CD4-positive, alpha-beta T cell treated with Interferon gamma for 1 hour (primary cell): ENCODE measurements at regions not wholly inside any gene's neighbourhood (a gene's known extent, or its start where the extent isn't known, plus 50 kb on each side); places are given as distances from the start of the nearest gene placed in this dataset.

Experiments
- DNase-seq: peaks from one replicate; pipeline ENCODE4 v3.0.0-alpha.2; 2020

DNA sequence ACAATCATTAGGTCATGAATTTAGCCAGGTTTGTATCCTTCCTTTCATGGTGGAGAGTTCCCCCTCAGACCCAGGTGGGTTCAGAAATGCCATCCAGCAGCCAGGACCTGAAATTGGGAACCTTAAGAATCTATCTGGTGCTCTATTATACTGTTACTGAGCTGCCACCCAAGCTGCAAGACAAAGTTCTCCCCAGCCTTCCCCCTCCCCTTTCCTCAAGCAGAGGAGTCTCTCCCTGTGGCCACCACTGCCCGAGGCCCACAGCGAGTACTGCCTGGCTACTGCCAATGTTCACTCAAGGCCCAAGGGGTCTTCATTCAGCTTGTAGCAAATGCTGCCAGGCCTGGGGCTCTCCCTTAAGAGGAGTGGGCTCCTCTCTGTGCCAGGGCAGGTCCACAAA, 133.8 kb downstream of the TMEM38B start:
- no peak for DNase-seq

DNA sequence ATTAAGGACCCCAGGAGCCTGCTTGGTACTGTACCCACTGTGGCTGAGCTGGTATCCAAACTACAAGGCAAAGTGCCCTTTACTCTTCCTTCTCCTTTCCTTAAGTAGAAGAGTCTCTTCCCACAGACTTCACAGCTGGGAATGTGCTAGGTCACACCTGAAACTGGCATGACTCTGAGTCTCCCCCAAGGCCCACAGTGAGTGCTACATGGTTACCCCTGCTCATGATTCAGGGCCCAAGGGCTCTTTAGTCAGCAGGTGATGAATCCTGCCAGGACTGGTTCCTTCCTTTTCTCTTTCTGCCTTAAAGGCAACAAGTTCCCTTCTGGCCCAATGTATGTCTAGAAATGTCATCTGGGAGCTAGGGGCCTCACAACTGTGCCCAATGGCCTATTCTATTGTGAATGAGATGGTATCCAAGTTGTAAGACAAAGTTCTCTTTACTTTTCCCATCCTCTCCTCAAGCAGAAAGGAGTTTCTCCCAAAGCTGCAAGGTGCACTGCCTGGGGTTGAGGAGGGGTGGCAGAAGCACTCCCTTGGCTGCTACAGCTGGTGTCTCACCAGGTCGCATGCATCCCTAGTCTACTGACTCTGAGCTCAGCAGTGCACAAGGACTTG, 134.4 kb downstream of the TMEM38B start:
- DNase-seq: no peak

DNA sequence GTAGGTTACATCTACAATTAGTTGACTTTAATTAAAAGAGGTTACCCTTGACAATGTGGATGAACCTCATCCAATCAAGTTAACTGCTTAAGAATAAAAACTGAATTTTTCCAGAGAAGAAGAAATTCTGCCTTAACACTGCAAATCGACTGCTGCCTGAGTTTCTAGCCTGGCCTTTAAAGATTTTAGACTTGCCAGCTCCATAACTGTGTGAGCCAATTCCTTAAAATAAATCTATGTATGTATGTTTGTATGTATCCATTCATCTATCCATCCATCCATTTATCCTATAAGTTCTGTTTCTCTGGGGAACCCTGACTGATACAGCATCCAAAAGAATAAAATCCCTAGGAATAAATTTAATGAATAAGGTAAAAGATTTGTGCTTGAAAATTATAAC, 136.1 kb downstream of the TMEM38B start:
- DNase-seq: no peak

DNA sequence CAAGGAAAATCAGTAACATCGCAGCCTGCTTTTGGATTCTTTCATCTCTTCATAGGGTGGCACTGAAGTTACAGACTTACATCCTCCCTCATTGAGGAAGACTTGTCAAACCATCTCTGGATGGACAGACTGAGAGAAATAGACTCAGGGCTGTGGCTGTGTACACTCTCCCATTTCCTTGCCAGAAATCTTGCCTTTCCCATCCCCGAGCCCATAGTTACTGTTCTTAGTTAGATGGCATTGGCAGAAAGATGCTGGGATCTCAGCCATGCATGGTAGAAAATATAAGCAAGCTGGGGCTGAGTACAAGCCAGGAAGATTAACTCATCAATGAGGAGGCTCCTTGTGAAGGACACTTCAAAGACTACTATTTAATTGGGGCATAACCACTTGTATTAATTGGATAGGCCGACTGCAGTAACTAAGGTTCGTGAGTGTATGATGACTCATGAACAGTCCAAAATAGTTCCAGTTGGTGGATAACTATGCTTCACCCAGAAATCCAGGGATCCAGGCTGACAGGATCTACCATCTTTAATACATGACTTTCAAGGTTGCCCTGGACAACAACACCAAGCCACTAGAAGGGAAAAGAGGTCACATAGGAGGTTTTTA, 137.9 kb downstream of the TMEM38B start:
- DNase-seq: no peak

DNA sequence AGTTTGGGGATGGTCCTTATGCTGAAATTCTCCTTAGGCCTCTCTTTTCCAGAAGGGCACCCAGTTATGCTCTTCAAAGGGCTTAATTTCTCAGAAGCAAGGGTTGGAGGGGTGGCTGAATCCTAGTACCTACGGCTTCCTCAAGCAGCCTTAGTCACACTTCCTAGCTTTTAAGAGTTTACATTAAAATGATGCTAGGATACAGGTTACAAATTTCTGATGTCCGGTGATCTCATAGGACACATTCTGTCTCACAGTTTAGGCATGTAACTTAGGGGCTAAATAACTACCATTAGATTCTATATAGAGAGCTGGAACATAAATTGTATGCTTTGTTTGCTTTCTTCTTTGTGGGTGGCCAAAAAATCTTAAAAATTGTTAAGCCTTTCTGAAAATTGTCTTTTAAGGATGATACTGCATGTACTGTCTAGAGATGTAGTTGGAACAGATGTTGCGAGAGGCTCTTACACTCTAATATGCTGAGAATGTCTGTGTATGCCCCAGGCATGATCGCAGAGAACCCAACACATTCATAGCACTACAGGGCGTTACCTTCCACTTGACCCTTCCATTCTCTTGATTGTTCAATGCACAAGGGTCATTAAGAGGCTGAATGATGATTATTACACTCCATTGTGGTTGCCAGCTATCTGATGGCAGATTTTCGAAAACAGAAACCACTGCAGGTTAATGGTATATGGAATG, 139.1 kb downstream of the TMEM38B start:
- DNase-seq: no peak

DNA sequence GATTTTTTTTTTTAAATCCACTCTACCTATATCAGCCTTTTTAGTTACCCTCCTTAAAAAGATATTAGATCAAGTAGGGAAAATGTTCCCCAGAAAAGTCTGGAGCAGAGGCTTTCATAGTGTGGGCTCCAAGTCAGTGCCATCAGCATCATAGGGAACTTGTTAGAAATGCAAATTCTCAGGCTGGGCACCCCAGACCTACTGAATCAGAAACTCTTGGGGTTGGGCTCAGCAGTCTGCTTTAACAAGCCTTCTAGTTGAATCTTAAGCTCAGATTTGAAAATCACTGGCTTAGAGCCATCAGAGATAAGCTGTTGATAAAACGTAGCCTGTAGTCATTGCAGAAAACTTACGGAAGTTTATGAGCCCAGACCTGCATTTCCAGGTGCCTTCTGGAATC, 140.1 kb downstream of the TMEM38B start:
- DNase-seq: no peak

DNA sequence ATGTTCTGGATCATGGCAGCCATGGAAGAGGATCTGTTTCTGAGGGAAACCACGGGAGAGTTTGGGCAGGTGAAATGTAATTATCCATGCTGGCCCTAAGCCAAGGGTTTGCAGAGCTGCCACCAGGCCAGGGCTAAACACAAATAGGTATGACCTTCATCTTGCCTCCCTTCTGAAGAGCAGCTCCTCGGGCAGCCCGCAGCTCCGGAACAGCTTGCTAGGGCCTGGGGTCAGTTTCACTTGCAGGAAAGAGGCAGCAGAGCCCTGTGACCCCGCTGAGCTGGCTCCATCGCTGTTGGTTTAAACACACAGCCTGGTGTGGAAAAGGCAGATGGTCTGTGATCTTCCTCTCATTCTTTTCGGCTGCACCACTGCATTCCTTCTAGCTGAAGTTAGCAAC, 141.4 kb downstream of the TMEM38B start:
- DNase-seq: no peak

DNA sequence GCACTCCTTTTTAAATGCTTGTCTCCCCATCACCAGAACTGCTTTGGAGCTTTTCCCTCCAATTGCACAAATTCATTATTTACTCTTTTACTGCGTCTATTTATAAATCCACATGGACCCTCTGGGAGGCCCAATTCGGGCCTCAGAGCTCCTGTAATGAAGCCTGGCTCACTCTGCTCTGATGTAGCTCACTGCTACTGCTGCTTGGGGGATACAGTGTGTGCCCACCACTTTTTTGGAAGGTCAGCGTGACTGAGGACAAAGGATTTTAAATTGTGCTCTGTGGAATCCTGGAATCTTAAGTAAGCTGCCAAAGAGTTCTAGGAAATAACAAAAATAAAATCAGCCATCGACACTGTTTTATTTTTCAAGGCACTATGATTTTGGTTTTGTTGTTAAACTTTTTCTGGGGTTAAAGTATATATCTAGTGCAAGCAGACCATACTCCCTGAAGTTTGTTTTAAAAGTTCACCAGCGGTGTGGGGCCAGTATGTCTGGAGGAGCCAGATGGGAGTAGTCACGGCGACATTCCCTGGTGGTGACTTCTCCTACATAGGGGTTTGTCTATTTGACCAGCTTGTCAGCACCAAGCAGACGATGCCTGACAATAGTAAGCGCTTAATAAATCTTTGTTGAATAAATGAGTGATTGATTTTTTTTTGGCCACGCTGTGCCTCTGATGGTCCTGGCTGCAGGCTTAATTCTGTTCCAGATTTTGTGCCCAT, 142.8 kb downstream of the TMEM38B start:
- no peak for DNase-seq

DNA sequence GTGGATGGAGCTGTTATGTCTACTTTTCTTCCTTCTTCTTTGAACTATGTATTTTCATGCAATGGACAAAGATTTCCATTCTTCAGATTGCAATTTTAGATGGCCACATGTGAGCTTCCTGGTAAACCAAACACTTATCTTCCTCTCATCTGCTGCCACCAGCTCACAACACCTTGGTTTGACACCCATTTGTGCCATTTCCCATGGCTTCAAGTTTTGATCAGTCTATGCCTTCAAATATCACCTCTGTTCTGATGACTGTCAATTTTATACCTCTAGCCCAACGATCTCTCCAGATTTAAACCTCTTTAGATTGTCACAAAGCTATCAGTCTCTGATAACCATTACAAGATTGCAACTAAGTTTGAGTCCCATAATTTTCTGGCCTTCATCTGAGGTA, 147.2 kb downstream of the TMEM38B start:
- DNase-seq: no peak

DNA sequence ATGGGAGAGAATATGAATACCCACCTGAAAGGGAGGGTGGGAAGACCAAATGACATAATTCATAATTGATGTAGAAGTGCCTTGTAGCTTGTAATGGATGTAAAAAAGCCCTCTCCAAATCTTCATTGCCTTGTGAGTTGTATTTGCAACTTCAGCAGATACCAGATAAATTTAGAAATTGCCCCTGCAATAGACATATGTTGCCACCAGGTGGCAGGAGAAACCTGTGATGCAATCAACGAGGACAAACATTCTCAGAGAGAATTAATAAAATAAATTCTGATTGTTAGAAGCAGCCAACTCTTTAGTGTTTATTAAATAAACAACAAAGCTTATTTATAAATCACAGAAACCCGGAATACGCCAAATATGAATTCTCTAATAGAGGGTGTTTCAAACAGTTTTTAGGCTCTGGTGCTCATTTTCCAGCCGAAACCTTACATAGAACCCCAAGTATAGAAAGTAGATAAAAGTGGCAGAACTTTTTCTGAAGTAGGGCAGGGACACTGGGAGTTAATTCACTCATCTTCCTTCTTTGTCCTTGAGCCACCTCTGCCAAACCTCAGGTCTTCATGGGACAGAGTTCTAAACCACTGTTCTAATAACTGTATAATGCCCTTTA, 147.8 kb downstream of the TMEM38B start:
- no peak for DNase-seq

DNA sequence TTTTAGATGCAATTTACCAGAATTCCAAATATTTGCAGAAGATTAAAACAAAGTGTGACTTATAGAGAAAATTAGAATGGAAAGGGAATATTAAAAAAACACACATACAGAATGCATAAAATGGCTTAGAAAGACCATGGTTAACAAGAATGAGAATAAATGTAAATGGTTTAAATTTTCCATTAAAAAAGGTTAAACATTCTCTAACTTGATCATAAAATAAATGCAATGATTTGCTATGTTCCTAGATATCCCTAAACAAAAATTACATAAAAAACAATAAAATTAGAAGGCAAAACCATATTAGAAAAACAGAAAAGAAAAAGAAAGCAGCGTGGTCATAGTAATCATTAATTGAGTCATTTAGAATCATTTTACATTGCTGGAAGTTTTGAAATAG, 152.5 kb downstream of the TMEM38B start:
- DNase-seq: no peak

DNA sequence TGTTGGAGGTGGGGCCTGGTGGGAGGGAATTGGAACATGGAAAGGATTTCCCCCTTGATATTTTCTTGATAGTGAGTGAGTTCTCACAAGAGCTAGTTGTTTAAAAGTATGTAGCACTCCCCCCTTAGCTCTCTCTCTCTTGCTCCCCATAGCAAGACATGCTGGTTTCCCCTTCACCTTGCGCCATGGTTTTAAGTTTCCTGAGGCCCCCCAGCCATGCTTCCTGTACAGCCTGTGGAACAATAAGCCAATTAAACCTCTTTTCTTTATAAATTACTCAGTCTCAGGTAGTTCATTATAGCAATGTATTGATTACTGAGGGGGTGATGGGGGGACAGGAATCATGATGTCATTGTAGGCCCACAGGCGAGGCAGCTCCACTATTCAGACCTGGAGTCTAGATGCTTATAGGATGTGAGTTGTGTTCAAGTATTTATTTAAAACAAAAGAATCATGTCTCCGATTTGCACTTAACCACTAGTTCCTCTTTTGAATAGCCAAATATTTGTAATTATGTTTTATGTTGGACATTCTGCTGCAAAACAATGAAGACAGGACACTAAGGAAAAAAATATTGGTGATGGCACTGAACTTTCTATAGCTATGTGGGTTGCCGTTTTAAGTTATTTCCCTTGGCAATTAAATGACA, 156.6 kb downstream of the TMEM38B start:
- no peak for DNase-seq

DNA sequence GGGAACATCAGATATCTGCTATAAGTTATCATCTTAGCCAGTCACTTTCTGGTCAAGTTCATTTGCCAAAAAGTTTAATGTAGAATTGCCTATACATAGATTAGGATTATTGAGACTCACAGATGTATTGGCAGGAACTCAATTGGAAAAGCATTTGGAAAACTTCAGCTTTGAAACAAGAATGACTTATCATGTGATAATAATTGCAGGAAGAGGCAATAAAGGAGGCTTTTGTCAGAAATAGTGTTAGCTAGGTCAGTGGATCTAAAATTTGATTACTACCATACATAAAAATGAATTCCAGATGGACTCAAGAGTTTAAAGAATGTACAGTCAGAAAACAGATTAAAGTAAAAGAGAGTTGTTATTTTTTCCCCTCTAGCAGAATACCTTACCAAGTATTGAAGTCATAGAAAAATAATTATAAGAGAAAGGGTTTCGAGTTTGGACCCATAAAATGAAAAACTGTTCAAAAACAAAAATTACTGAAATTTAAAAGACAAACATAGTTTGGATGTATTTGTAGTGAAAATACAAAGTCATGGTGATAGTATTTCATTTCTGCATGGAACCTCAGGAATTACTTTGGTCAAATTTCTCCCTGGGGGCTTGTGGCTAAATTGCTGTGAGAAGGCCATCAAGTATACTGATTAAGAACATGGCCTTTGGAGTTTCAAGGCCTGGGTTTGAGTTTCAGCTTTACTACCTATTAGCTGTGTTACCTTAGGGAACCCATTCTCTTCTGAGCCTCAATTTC, 159.9 kb downstream of the TMEM38B start:
- DNase-seq: no peak

DNA sequence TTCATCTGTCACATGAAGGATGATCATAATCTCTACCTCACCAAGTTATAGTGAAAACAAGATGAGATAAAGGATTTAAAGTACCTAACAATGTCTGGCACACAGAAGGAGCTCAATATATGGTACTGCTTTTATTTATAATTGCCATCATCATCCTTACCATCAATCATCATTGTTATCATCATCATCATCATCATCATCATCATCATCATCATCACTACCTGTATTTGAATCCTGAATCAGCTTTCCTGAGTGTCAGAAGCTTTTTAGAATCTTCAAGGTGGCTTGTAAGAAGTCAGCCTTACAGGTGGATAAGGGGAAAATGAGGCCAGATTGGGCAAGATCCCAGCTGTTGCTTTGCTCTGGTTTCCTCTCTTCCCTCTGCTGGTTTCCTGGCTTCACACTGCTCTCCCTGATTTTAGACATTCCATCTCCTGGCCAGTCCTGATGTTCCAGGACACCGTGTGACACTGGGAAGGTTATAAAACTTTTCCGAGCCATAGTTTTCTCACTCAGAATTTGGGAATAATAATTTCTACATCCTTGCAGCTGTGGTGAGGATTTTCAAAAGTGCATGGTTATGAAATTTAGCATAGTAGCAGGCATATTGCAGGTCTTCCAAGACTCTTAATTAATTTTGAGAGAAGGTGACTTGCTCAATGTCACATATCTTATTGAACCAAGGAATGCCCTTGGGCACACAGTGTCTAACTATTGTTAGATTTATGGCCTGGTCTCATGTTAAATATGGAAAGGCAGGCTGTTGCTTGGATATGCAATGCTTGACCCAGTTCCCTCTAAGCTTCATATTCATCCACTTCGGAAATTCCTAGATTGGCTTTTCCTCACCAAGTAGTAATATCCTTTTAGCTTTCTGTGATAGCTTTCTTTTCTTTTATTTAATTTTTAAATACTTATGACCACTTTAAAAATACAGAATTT, 160.7 kb downstream of the TMEM38B start:
- no peak for DNase-seq

DNA sequence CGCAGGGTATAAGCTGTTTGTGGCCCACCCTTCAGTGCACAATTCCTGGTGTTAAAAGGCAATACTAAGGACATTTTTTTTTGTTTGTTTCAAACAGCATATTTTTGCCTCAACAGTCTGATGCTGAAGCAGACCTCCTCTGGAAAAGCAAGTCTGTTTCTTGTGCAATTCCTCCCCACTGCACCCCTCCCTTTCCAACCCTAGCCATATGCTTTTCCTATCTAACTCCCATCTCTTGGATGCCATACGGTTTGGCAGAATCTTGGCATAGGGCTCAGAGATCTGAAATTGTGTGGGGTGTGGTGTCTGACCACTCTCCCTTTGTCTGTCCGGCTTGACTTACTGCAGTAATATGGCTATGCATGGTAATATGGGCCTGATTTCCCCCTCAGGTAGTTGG, 161.6 kb downstream of the TMEM38B start:
- DNase-seq: no peak

DNA sequence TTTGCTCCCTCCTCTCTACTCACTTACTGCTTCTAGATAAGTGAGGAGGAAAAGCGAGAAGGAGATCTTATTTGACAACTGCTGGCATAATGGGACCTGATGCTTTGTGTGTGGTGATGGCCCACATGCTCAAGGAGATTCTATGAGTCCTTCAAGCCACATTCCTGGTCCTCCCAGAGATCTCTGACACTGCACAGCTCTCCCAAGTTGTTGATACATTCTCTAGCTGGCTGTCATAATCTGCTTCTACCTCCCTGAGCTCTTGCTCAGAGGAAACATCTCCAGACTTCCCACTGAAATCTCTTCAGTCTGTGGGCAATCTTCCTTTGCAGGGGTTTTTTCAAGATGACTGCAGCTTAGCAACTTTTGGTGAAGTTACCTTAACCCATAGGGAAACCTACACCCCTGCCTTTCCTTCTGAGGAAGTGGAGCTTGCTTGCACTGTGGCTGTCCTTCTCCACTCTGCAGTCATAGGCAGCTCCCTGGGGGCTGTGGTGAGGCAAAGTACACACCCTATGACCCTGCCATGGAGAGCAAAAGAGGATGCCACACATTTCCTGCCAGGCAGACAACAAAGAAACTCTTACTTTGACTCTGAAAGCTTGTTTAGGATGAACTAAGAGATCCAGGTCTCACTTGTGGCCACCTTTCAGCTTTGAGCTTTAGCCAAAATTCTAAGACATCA, 163.8 kb downstream of the TMEM38B start:
- DNase-seq: no peak

DNA sequence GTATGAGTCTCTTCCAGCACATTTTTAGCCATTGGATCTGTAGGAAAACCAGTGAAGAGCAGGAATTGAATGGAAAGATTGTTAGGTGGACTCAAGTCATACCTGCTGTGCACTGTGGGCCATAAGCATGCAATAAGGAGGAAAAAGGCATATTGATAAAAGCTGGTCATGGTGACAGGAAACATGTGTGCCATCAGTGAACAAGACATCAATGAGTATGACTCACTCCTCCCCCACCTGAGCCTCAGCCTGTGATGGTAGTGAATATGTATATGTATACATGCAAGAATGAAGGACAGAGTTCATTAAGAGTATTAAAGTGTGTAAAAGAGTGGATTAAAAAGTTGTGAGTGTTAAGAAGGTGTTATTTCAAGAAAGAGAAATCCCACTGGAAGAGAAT, 164.5 kb downstream of the TMEM38B start:
- no peak for DNase-seq

DNA sequence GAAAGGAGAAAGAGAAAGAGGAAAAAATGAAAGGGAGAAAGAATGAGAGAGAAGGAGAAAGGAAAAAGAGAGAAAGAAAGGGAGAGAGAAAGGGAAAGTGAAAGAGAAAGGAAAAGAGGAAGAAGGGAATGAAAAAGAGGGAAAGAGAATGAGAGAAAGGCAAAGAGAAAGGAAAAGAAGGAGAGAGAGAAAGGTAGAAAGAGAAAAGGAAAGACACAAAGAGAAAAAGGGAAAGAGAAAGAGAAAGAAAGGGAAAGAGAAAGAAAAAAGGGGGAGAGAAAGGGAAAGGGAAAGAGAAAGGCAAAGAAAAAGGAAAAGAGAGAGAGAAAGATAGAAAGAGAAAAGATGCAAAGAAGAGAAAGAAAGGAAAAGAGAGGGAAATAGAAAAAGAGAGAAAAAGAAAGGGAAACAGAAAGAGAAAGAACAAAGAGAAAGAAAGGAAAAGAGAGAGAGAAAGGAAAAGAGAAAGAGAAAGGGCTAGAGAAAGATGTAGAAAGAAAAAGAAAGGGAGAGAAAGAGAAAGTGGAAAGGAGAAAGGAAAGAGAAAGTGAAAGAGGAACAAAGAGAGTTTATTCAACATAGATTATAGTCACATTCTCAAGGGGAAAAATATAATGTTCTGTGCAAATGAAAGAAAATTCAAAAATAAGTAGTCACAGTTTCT, 165.2 kb downstream of the TMEM38B start:
- no peak for DNase-seq

DNA sequence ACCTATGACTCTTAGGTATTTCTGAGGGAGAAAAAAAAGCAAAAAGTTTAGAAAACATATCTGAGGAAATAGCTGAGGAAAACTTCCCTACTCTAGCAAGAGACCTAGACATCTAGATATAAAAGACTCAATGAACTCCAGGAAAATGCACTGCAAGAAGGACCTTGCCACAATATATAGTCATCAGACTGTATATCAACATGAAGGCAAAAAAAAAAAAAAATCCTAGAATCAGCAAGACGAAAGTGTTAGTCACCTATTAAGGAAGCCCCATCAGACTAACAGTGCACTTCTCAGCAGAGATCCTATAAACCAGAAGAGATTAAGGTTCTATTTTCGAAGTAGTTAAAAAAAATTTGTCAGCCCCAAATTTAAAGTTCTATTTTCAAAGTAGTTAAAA, 166.2 kb downstream of the TMEM38B start:
- no peak for DNase-seq

DNA sequence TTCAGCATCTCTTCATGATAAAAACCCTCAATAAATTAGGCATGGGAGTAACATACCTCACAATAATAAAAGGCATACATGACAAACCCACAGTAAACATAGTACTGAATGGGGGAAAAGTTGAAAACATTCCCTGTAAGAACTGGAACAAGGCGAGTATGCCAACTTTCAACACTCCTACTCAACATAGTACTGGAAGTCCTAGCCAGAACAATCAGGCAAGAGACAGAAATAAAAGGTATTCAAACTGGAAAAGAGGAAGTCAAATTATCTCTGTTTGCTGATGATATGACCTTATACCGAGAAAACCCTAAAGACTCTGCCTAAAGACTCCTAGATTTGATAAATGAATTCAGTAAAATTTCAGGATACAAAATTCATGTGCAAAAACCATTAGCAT, 167.6 kb downstream of the TMEM38B start:
- DNase-seq: no peak
